ENCODE measurements at regions not wholly inside any gene's neighbourhood (a gene's known extent, or its start where the extent isn't known, plus 50 kb on each side); places are given as distances from the start of the nearest gene placed in this dataset.

DNA sequence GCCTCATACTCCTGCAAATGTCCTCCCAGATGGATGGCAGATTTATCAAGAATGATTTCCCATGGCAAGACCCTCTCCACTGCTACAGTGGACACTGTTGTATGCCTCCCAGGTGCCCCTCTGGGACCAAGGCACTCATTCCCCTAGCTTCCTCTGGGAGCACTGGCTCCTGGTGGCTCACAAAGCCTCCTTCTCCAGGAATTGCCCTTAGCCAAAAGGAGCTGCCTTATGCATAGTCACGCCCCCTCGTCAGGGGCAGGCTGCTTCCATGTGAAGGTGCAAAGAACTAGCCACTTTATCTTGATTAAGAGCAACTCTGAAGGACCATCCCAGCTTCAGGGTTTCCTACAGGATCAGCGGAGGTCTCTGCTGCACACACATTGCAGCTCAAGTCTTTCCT lies 358.1 kb downstream of the CDK5RAP2 start:
- TF ChIP-seq, protein P1, sequence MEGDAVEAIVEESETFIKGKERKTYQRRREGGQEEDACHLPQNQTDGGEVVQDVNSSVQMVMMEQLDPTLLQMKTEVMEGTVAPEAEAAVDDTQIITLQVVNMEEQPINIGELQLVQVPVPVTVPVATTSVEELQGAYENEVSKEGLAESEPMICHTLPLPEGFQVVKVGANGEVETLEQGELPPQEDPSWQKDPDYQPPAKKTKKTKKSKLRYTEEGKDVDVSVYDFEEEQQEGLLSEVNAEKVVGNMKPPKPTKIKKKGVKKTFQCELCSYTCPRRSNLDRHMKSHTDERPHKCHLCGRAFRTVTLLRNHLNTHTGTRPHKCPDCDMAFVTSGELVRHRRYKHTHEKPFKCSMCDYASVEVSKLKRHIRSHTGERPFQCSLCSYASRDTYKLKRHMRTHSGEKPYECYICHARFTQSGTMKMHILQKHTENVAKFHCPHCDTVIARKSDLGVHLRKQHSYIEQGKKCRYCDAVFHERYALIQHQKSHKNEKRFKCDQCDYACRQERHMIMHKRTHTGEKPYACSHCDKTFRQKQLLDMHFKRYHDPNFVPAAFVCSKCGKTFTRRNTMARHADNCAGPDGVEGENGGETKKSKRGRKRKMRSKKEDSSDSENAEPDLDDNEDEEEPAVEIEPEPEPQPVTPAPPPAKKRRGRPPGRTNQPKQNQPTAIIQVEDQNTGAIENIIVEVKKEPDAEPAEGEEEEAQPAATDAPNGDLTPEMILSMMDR (IDR thresholded peaks at IDR 0.05; ENCODE audit: control extremely low read depth, extremely low read depth), result no peak
- no peak overlapping the region for H3K27ac ChIP-seq (ENCODE audit: low read depth in 1 of 2, low read length in 1 of 2)
- ATAC-seq (ENCODE audit: insufficient read depth, low FRiP score), result no peak
- no peak overlapping the region for H3K9ac ChIP-seq (ENCODE audit: insufficient read depth in 1 of 2, low read length in 2 of 2)
- DNase-seq, result no peak
- no peak overlapping the region for H3K4me3 ChIP-seq
- H3K27me3 ChIP-seq (ENCODE audit: control insufficient read depth in 3 of 3, insufficient read depth in 3 of 3, low read length in 2 of 3), result no peaks in the 10 kb centered on the region
- H3K36me3 ChIP-seq (ENCODE audit: control insufficient read depth in 4 of 4, insufficient read depth in 4 of 4, low read length in 4 of 4), result no peaks in the 10 kb centered on the region
- no peaks in the 10 kb centered on the region for H3K4me1 ChIP-seq (ENCODE audit: control insufficient read depth in 5 of 5, insufficient read depth in 5 of 5, low read length in 5 of 5)
- no peaks in the 10 kb centered on the region for H3K9me3 ChIP-seq (ENCODE audit: control insufficient read depth in 4 of 4, insufficient read depth in 3 of 4, low read length in 3 of 4)
- 41 to 42% methylated on average over 3 of the region's 3 CpGs for WGBS, 2 donors

DNA sequence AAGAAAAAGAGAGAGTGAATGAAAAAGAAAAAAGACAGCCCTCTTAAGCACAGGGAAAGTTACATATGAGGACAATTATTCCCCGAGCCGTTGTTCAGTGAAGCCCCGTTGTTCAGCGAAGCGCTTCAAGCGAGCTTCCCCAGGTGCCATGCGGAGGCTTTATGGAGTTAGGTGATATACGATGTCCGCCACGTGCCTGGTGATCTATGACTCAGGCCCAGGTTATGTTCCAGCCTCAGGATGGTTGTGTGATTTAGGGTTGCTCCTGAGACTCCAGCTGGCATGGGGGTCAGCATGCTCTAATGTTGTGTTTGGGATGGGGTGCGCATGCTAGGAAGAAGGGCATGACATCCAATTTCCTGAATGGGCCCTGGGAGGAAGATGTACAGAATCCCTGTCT lies 365.6 kb downstream of the CDK5RAP2 start:
- 86 to 88% methylated on average over 11 of the region's 11 CpGs for WGBS, 2 donors
- DNase-seq, result no peak
- TF ChIP-seq, protein P1 (IDR thresholded peaks at IDR 0.05; ENCODE audit: control extremely low read depth, extremely low read depth), result no peak

DNA sequence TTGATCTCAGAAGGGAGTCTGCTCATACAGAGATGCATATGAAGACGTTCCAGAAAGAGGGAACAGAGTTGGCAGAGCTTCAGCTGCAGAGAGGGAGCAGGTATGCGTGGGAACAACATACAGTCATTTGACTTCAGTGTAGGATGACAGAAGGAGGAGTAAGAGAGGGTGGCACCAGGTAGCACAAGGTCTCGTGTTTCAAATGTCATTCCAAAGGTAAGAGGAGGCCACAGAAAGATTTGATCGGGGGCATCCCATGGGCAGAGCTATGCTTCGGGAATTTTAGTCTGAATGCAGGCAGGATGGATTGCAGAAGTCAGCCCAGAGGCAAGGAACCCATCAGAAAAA lies 367.1 kb downstream of the CDK5RAP2 start:
- Histone ChIP-seq H3K27ac (ENCODE audit: low read depth in 1 of 2, low read length in 1 of 2) (no peak overlapping the region), H3K9ac (ENCODE audit: insufficient read depth in 1 of 2, low read length in 2 of 2) (no peak overlapping the region), H3K36me3 (ENCODE audit: control insufficient read depth in 4 of 4, insufficient read depth in 4 of 4, low read length in 4 of 4) (no peaks in the 10 kb centered on the region), H3K4me1 (ENCODE audit: control insufficient read depth in 5 of 5, insufficient read depth in 5 of 5, low read length in 5 of 5) (no peaks in the 10 kb centered on the region), H3K27me3 (ENCODE audit: control insufficient read depth in 3 of 3, insufficient read depth in 3 of 3, low read length in 2 of 3) (no peaks in the 10 kb centered on the region), H3K9me3 (ENCODE audit: control insufficient read depth in 4 of 4, insufficient read depth in 3 of 4, low read length in 3 of 4) (no peaks in the 10 kb centered on the region), H3K4me3 (no peak overlapping the region)
- TF ChIP-seq, protein P1 (IDR thresholded peaks at IDR 0.05; ENCODE audit: control extremely low read depth, extremely low read depth), result no peak
- no peak for ATAC-seq (ENCODE audit: insufficient read depth, low FRiP score)
- WGBS, 2 donors, result 62 to 73% methylated on average over 5 of the region's 5 CpGs
- DNase-seq, result no peak

More for the DNA sequence above, 365.6 kb downstream of the CDK5RAP2 start:
- Histone ChIP-seq H3K4me1 (ENCODE audit: control insufficient read depth in 5 of 5, insufficient read depth in 5 of 5, low read length in 5 of 5) (no peaks in the 10 kb centered on the region), H3K27me3 (ENCODE audit: control insufficient read depth in 3 of 3, insufficient read depth in 3 of 3, low read length in 2 of 3) (no peaks in the 10 kb centered on the region), H3K4me3 (no peak overlapping the region), H3K9ac (ENCODE audit: insufficient read depth in 1 of 2, low read length in 2 of 2) (no peak overlapping the region), H3K36me3 (ENCODE audit: control insufficient read depth in 4 of 4, insufficient read depth in 4 of 4, low read length in 4 of 4) (no peaks in the 10 kb centered on the region), H3K9me3 (ENCODE audit: control insufficient read depth in 4 of 4, insufficient read depth in 3 of 4, low read length in 3 of 4) (no peaks in the 10 kb centered on the region), H3K27ac (ENCODE audit: low read depth in 1 of 2, low read length in 1 of 2) (no peak overlapping the region)
- no peak for ATAC-seq (ENCODE audit: insufficient read depth, low FRiP score)

DNA sequence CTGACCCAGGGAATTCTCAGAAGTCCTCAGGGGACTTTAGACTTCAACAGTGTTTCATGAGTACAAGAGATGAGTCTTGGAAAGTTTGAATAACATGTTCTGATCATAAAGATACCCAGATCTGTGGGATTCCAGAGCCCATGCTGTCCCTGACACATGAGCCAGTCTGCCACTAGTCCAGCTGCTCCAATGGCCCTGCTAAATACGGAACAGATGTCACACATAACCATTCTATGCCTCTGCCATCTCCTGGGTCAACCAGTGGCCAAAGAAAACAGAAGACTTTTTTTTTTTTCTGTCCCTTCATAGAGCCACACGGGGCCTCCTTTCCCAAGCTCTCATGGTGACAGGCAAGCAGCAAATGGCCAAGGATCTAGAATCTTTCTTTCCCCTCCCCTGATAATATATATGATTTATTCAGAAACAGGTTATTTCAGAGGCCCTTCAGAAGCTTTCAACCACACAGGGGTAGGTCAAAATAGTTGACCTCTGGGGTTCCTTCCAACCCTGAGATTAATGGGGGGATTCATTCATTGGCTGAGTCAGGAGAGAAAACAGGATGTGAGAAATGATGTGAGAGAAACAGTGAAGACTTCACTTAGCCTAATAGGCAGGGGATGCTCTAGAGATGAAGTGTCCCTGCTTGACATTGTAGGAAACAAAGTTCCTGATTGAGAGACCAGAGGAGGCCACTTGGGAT lies 367.7 kb downstream of the CDK5RAP2 start:
- H3K4me3 ChIP-seq, result no peak overlapping the region
- H3K27ac ChIP-seq (ENCODE audit: low read depth in 1 of 2, low read length in 1 of 2), result no peak overlapping the region
- no peaks in the 10 kb centered on the region for H3K4me1 ChIP-seq (ENCODE audit: control insufficient read depth in 5 of 5, insufficient read depth in 5 of 5, low read length in 5 of 5)
- ATAC-seq (ENCODE audit: insufficient read depth, low FRiP score), result no peak
- no peaks in the 10 kb centered on the region for H3K9me3 ChIP-seq (ENCODE audit: control insufficient read depth in 4 of 4, insufficient read depth in 3 of 4, low read length in 3 of 4)
- WGBS, 2 donors, result 58 to 69% methylated on average over 2 of the region's 2 CpGs
- H3K27me3 ChIP-seq (ENCODE audit: control insufficient read depth in 3 of 3, insufficient read depth in 3 of 3, low read length in 2 of 3), result no peaks in the 10 kb centered on the region
- TF ChIP-seq, protein P1 (IDR thresholded peaks at IDR 0.05; ENCODE audit: control extremely low read depth, extremely low read depth), result no peak
- DNase-seq, result no peak
- no peaks in the 10 kb centered on the region for H3K36me3 ChIP-seq (ENCODE audit: control insufficient read depth in 4 of 4, insufficient read depth in 4 of 4, low read length in 4 of 4)
- H3K9ac ChIP-seq (ENCODE audit: insufficient read depth in 1 of 2, low read length in 2 of 2), result no peak overlapping the region

Data from lung (tissue), 11 donors.